HG03575 (cell line): ENCODE measurements at regions not wholly inside any gene's neighbourhood (a gene's known extent, or its start where the extent isn't known, plus 50 kb on each side); places are given as distances from the start of the nearest gene placed in this dataset.

Experiments
- ATAC-seq: cut with Tn5 transposase; IDR thresholded peaks from one replicate; pipeline ENCODE4 v1.9.1; 2021; ENCODE audit not compliant: unreplicated experiment, insufficient number of reproducible peaks, low FRiP score; ENCODE audit errors: extremely low read depth

DNA sequence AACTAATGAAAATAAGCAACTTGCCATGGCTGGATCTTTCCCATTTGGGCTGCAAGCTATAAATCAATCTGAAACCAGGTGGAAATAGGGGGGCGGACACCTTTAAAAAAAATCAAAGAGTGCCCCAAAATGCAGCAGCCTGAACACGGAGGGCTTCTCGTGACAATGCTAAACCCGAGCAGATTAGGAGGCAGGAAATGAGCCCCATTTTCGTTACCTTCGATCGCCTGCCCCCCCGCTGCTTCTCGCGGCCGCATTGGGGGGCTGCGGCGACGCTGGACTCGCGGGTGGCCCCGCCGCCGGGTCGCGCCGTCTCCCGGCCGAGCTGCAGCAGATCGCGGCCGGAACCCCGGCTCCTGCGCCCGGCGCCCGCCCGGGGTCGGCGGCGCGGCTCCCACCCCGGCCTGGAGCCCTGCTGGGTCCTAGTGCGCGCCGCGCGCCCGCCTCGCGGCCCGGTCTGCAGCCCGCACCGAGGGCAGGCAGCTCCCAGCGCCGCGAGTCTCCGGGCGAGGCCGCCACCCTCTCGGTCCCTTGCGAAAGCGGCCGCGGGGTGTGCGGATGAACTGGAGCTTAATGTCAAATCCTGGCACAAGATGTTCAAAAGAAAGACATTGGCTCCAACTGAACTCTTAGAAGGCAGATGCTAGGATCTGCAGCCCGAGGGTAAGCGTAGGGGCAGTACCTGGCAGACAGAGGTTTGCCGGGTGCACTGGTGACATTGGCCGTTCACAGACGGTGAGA lies 201.9 kb upstream of the FOXN3 start:
- peak; percentile 26 for ATAC-seq

DNA sequence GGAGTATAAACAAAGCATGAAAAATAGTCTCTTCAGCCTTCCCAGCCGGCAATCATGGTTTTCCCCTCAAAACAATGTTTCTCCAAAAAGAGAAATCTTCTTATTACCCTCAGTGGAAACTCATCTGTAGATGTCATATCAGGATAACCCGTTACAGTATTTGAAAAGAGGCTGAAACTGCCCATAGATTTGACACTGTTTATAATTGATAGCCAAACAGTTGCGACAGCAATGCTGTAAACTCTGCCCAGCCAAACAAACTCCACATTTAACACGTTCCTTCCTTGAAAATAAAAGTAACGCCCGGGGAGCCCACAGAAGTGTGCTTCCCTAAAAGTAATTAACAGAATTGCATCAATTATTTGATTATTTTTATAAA lies 201.3 kb upstream of the FOXN3 start:
- ATAC-seq = no peak

GRCh38 chr14:89617481-89618329 lies 200.7 kb upstream of the FOXN3 start:
- ATAC-seq = no peak

DNA sequence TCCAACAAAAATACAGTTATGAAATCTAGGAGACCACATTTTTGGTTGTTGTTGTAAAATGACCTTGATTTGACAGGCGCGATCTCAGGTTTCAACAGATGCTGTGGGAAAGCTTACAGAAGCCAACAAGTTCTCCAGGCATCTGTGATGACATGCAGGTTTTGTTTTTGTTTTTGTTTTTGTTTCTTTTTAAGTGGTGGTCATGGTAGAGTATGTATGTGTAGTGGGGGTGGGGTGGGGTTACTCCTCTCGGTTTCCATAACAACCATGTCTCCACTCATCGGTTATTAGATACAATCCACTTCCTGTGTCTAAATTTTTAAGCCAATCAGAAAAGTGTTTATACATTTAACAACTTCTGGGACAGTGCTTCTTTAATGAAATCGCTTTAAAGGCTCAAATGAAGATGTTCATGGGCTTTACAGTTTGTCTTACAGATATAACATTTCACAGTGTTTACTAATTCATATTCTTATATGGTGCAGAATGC lies 199.9 kb upstream of the FOXN3 start:
- no peak for ATAC-seq

DNA sequence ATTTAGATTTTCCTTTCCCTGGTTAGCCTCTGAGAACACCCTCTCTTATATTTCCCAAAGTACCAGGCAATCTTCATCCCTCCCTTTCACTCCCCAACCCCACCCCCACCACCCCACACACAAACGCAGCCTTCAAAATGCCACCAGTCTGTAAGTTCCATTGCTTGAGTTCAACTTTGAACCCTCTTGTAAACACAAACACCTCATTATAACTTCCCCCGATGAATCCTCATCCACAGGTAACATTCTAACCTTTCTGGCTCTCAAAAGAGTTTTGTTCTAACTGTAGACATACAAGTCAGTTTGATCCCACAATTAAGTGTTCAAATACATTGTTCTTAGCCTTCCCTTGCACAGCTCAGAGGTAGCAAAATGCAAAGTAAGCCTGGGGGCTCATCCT lies 199.4 kb upstream of the FOXN3 start:
- ATAC-seq = no peak

- ATAC-seq = no peak
Measured at GRCh38 chr14:89615421-89615820, 198.4 kb upstream of the FOXN3 start.

GRCh38 chr14:89614009-89614691 lies 197.1 kb upstream of the FOXN3 start:
- no peak for ATAC-seq

DNA sequence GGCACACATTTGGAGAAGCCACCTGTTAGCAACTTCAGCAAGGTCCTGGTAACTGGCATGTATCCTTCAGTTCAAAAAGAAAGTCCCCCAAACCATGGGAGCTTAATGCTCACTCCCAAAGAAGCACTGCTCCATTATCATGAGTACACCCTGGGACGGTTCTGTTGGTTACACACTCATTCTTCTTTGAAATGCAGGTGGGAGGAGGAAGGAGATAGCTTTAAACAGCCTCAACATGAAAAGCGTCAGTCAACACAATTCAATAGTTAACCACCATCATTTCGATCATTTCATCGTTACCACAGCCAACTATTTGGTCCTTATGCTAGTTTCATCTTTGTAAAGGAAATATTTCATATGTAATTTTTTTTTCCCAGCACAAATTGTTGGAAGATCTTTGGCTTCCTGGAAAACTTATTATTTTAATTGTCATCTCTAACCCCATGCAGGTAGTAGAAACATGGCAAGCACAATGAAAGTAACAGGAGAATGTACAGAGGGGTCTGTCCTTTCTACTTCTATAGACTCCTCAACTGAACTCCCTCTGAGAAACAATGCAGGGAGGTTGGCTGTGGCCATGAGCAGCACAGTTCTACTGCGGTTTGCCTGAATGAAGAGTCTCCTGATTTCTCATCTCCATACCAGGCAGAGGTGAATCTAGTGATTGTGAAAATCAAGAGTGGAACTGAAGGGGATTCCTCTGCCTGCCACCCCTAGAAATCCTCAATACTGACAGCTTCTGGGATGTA lies 196.4 kb upstream of the FOXN3 start:
- no peak for ATAC-seq

GRCh38 chr14:89609500-89610100 lies 192.6 kb upstream of the FOXN3 start:
- ATAC-seq = no peak

DNA sequence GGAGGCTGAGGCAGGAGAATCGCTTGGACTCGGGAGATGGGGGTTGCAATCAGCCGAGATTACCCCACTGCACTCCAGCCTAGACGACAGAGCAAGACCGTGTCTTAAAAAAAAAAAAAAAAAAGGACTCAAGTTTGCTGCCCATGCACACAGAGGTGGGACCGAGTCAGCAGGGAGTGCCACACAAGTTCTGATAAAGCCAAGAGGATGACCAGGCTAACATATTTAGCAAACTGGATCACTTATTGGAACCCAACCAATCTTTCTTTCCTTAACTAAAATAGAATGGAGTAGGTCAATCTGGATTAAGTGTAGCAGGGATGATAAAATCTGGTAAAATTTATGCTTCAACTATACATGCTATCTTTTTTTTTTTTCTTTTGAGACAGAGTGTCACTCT lies 190.4 kb upstream of the FOXN3 start:
- ATAC-seq = no peak

GRCh38 chr14:89603938-89604480 lies 187.0 kb upstream of the FOXN3 start:
- no peak for ATAC-seq

- no peak for ATAC-seq
Measured at GRCh38 chr14:89600950-89601826, 184.2 kb upstream of the FOXN3 start.

GRCh38 chr14:89600029-89600428 lies 183.0 kb upstream of the FOXN3 start:
- no peak for ATAC-seq

- ATAC-seq = no peak
Measured at GRCh38 chr14:89598548-89599186, 181.6 kb upstream of the FOXN3 start.

DNA sequence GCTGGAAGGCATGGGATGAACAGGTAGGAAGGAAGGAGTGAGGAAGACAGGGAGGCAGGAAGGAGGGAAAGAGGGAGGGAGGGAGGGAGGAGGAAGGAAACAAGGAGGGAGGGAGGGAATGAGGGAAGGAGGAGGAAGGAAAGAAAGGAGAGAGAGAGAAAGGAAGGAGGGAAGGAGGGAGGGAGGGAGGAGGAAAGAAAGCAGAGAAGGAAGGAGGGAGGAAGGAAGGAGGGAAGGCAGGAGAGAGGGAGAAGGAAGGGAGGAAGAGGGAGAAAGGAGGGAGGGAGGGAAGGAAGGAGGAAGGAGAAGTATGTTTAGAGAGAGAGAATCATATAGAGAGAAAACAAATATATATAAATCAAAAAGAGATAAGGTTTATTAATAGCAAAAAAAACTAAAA lies 175.9 kb upstream of the FOXN3 start:
- ATAC-seq = no peak

GRCh38 chr14:89589400-89590118 lies 172.5 kb upstream of the FOXN3 start:
- ATAC-seq = no peak
